ENCODE measurements at regions not wholly inside any gene's neighbourhood (a gene's known extent, or its start where the extent isn't known, plus 50 kb on each side); places are given as distances from the start of the nearest gene placed in this dataset.

DNA sequence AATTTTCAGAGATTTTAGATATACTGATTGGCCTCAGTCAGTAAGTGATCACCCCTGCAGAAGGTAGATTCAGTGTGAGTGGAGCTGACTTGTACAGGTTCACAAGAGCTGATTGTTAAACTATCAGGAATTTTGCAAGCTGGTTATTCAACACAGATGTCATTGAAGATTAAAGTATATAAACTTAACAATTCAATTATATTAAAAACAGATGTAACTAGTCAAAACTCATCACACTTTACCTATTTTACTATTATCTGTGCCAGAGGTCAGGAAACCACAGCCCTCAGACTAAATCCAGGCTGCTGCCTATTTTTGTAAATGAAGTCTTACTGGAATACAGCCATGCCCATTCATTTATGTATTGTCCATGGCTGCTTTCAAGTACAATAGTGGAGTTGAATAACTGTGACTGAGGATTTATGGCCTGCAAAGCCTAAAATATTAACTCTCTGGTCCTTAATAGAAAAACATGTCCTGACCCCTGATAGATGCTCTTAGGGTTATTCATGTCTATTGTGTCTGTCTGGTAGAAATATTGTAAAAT, 429.3 kb upstream of the PDZRN3 start:
- Histone ChIP-seq H3K36me3 (no peaks in the 10 kb centered on the region), H3K4me3 (no peak overlapping the region), H3K4me1 (no peaks in the 10 kb centered on the region), H3K27ac (no peak overlapping the region), H3K27me3 (no peaks in the 10 kb centered on the region), H3K9me3 (no peaks in the 10 kb centered on the region)
- intact Hi-C loops (cut with DNase I) = no loop called here
- TF ChIP-seq, protein P1, sequence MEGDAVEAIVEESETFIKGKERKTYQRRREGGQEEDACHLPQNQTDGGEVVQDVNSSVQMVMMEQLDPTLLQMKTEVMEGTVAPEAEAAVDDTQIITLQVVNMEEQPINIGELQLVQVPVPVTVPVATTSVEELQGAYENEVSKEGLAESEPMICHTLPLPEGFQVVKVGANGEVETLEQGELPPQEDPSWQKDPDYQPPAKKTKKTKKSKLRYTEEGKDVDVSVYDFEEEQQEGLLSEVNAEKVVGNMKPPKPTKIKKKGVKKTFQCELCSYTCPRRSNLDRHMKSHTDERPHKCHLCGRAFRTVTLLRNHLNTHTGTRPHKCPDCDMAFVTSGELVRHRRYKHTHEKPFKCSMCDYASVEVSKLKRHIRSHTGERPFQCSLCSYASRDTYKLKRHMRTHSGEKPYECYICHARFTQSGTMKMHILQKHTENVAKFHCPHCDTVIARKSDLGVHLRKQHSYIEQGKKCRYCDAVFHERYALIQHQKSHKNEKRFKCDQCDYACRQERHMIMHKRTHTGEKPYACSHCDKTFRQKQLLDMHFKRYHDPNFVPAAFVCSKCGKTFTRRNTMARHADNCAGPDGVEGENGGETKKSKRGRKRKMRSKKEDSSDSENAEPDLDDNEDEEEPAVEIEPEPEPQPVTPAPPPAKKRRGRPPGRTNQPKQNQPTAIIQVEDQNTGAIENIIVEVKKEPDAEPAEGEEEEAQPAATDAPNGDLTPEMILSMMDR (IDR thresholded peaks at IDR 0.05) = no peak
- TF ChIP-seq POLR2A (IDR thresholded peaks at IDR 0.05) = no peak
- TF ChIP-seq POLR2AphosphoS5 (IDR thresholded peaks at IDR 0.05; ENCODE audit: insufficient read depth in 1 of 2, low read depth in 1 of 2) = no peak
- DNase-seq (ENCODE audit: extremely low spot score in 2 of 2) = no peak

GRCh38 chr3:74049444-74049843, 424.7 kb upstream of the PDZRN3 start:
- no peaks in the 10 kb centered on the region for H3K36me3 ChIP-seq
- H3K27ac ChIP-seq = no peak overlapping the region
- no peak overlapping the region for H3K4me3 ChIP-seq
- H3K9me3 ChIP-seq = no peaks in the 10 kb centered on the region
- intact Hi-C loops (cut with DNase I) = no loop called here
- no peaks in the 10 kb centered on the region for H3K27me3 ChIP-seq
- TF ChIP-seq, protein P1 (IDR thresholded peaks at IDR 0.05) = no peak
- TF ChIP-seq POLR2A (IDR thresholded peaks at IDR 0.05) = no peak
- TF ChIP-seq POLR2AphosphoS5 (IDR thresholded peaks at IDR 0.05; ENCODE audit: insufficient read depth in 1 of 2, low read depth in 1 of 2) = no peak
- DNase-seq (ENCODE audit: extremely low spot score in 2 of 2) = no peak
- H3K4me1 ChIP-seq = no peaks in the 10 kb centered on the region

DNA sequence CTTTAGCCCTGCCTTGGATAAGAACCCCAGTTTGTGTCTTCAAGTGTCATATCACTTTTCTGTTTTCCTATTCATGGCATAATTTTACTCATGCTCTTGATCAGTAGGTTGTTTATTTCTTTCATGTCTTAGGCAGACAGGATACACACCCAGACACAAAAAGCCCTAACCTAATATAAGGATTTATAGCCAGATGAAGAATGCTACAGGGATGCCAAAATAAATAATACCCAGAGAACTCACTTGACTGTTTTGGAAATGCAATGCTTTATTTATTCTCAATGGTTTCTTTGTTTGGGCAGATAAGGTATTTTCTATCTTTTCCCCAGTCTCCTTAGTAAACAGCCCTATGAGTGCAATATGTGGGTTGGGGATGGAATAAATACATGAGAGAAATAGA, 424.0 kb upstream of the PDZRN3 start:
- no peak for DNase-seq (ENCODE audit: extremely low spot score in 2 of 2)
- Histone ChIP-seq H3K27ac (no peak overlapping the region), H3K4me1 (no peaks in the 10 kb centered on the region), H3K27me3 (no peaks in the 10 kb centered on the region), H3K4me3 (no peak overlapping the region), H3K9me3 (no peaks in the 10 kb centered on the region), H3K36me3 (no peaks in the 10 kb centered on the region)
- TF ChIP-seq POLR2A (IDR thresholded peaks at IDR 0.05) = no peak
- TF ChIP-seq, protein P1 (IDR thresholded peaks at IDR 0.05) = no peak
- TF ChIP-seq POLR2AphosphoS5 (IDR thresholded peaks at IDR 0.05; ENCODE audit: insufficient read depth in 1 of 2, low read depth in 1 of 2) = no peak
- intact Hi-C loops (cut with DNase I) = no loop called here

GRCh38 chr3:74045000-74045399, 420.3 kb upstream of the PDZRN3 start:
- Histone ChIP-seq H3K27me3 (no peaks in the 10 kb centered on the region), H3K27ac (no peak overlapping the region), H3K4me3 (no peak overlapping the region), H3K4me1 (no peaks in the 10 kb centered on the region), H3K36me3 (no peaks in the 10 kb centered on the region), H3K9me3 (no peaks in the 10 kb centered on the region)
- TF ChIP-seq POLR2AphosphoS5 (IDR thresholded peaks at IDR 0.05; ENCODE audit: insufficient read depth in 1 of 2, low read depth in 1 of 2) (no peak), POLR2A (IDR thresholded peaks at IDR 0.05) (no peak)
- TF ChIP-seq, protein P1 (IDR thresholded peaks at IDR 0.05) = no peak
- intact Hi-C loops (cut with DNase I) = no loop called here
- DNase-seq (ENCODE audit: extremely low spot score in 2 of 2) = no peak

GRCh38 chr3:74041068-74041675, 416.4 kb upstream of the PDZRN3 start:
- H3K27ac ChIP-seq = no peak overlapping the region
- intact Hi-C loops (cut with DNase I) = no loop called here
- no peak overlapping the region for H3K4me3 ChIP-seq
- H3K9me3 ChIP-seq = no peaks in the 10 kb centered on the region
- H3K4me1 ChIP-seq = no peaks in the 10 kb centered on the region
- TF ChIP-seq POLR2A (IDR thresholded peaks at IDR 0.05) = no peak
- TF ChIP-seq POLR2AphosphoS5 (IDR thresholded peaks at IDR 0.05; ENCODE audit: insufficient read depth in 1 of 2, low read depth in 1 of 2) = no peak
- TF ChIP-seq, protein P1 (IDR thresholded peaks at IDR 0.05) = no peak
- H3K36me3 ChIP-seq = no peaks in the 10 kb centered on the region
- no peaks in the 10 kb centered on the region for H3K27me3 ChIP-seq
- no peak for DNase-seq (ENCODE audit: extremely low spot score in 2 of 2)

All from vagina (tissue), 2 donors.